HG03066 (cell line): ENCODE measurements at regions not wholly inside any gene's neighbourhood (a gene's known extent, or its start where the extent isn't known, plus 50 kb on each side); places are given as distances from the start of the nearest gene placed in this dataset.

ENCODE experiments used
- ATAC-seq: cut with Tn5 transposase; IDR thresholded peaks from one replicate; pipeline ENCODE4 v1.9.1; 2021; ENCODE audit warnings: low read depth; ENCODE audit not compliant: unreplicated experiment

- ATAC-seq = no peak
These were observed 132.2 kb upstream of the CXCR4 start for GRCh38 chr2:136250131-136250530.

DNA sequence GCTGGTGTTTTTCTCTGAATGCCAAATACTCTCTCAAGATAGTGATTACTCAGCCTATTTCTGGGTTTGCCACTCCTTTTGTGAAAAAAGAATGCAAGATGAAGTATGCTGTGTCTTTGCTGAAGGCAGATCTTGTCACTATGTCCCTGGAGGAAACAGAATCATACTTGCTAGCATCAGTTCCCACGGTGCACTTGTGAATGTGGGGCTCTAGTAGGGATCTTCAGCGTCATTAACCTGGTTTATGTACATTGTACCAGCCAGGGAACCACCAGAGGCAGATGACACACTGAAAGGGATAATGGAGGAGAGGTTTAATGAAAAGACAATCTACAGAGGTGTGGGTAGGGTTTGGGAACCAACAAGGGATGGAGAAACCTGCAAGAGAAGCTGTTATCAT, 131.0 kb upstream of the CXCR4 start:
- no peak for ATAC-seq

DNA sequence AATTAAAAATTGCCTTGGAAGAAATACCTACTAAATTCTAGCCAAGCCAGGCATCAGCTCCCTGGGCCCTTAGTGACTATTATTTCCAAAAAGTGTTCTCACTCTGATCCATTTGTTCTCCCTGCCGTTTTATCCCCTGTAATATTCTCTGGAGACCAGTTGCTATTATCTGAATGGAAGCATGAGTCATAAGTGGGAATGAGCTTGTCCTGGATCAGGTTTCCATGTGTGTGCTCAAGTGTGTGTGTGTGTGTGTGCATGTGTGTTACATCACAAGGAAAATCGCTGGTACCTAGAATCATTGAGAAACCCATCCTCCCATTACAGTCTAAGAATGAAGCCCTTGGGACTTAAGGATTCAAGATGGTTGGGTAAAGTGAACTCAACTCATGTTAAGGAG, 130.3 kb upstream of the CXCR4 start:
- no peak for ATAC-seq

- no peak for ATAC-seq
These were observed 129.4 kb upstream of the CXCR4 start for GRCh38 chr2:136247204-136247950.

GRCh38 chr2:136246086-136246669, 128.2 kb upstream of the CXCR4 start:
- ATAC-seq = peak; percentile 75

DNA sequence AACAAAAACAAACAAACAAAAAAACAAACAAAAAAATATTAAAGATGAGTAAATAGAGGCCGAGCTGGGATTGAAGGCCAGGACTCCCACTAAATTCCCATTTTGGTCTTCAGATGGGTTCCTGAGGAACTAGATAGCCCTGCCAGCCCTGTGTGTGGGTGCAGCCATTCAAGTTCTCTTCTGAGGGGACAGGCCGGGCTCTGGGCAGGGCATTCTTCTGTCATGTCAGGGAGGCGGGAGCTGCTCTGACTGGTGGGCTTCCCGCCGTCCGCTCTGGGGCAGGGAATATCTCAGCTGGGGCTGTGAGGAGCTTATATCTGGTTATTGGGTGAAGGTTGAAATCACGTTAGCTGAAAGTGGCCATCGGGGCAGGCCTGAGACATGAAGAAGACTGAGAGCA, 127.3 kb upstream of the CXCR4 start:
- no peak for ATAC-seq

GRCh38 chr2:136244536-136244885, 126.6 kb upstream of the CXCR4 start:
- ATAC-seq = no peak

DNA sequence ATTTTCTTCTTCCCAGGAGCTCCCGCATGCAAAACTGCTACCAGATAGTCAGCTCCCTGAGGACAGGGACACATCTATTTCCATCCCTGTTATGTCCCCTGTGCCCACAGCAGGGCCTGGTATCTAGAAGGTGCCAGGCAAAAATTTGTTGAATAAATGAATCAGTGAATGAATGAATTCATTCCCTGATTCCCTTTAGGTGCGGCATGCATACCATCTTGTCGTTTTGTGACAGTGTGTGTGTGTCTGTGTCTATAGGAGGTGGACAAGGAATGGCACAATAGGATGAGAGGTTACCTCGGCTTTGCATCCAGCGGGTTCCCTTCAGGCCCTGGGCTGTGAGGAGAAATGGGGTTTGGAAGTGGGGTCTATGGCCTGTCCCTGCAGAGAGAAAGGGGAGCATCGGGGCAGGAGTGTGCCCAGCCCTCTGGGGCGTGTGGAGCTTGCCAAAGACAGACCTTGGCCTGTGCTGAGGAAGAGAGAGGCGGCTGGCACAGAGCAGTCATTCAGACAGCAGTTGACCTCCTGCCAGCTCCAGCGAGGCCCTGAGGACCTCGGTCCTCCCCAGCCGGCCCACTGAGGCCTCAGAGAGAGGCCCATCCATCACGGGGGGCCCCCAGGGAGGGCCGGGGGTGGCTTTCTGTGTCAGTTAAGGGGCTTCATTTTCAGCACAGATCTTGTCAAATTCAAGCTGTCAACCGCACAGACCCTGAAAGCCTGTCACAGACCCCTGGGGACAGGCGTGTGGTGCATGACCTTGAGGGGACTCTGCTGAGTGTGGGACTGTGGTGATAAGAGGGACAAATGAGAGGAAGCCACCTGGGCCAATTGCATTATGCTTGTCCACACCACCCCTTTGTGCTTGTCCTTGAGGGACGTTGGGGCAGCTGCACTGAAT, 125.9 kb upstream of the CXCR4 start:
- no peak for ATAC-seq

DNA sequence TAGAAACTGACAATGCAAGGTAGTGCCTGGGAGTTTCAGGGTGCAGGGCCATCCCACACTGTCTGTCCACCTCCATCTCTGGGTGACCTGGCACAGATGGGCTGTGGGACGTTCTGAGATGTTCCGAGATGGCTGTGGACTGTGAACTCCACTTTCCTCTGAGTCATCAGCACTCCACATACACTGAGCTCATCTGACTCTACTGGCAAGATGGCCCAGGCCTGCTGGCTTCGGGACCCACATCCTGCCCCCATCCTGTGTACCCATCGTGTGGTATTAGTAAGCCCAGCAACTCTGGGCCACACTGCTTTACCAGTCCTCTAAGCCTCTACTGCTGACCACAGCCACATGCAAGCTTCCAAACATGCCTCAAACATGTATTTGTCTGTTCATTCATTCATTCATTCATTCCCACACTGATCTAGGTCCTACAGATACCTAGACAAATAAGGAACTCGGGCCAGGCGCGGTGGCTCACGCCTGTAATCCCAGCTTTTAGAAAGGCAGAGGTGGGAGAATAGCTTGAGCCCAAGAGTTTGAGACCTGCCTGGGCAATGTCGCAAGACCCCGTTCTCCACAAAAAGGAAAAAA, 124.8 kb upstream of the CXCR4 start:
- ATAC-seq = no peak

DNA sequence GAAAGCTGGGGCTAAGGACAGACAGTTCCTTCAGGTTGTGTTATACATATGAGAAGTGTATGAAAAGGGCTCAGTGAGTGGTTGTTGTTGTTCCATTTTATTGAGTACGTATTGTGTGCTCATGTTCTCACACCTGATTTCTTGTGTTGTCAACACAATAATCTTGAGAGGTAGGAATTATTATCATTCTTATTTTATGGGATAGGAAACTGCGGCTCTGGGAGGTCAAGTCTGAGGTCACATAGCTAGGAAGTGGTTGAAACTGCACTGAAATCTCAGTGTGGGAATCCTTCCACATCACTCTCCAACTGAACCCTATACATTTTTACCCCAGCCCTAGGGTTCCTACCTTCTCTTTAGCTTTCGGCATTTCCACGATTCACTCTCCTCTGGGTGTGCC, 124.2 kb upstream of the CXCR4 start:
- no peak for ATAC-seq

GRCh38 chr2:136239079-136239685, 121.2 kb upstream of the CXCR4 start:
- ATAC-seq = no peak

GRCh38 chr2:136238286-136239078, 120.5 kb upstream of the CXCR4 start:
- peak; percentile 87 for ATAC-seq

- no peak for ATAC-seq
These were observed 118.1 kb upstream of the CXCR4 start for GRCh38 chr2:136236019-136236418.

DNA sequence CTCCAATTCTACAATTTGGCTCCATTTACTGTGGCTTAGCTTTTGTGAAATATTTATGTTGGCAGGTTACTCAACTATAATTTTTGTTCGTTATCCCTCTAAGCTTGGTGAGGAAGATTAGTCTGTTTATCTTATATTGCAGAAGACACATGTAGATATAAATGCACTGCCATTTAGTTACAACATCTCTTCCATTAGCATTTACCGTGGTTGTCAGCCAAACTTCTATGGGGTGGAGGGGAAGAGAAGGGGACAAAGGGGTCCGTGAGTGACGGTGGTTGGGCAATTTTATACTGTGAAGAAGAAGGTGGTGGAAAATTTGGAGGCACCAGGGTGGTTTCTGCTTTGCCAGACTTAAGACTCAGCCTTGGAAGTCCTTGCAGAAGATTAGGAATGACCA, 117.6 kb upstream of the CXCR4 start:
- ATAC-seq = no peak

DNA sequence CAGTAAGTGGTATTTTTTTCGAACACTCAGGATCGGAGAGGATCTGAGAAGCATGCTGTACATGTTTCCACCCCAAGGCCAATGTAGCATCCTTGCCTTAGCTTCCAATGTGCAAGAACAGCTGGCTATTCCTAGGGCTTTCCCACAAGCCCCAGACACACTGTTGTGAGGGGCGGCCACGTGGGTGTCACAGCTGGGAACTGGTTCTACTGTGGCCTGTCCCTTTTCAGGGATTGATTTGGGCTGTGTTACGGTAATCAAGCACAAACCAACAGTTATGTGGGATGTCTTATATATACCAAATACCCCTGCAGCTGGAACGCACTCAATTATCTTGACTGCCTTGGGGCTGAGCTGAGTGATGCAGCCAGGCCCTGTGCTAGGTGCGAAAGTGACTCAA, 116.3 kb upstream of the CXCR4 start:
- no peak for ATAC-seq

DNA sequence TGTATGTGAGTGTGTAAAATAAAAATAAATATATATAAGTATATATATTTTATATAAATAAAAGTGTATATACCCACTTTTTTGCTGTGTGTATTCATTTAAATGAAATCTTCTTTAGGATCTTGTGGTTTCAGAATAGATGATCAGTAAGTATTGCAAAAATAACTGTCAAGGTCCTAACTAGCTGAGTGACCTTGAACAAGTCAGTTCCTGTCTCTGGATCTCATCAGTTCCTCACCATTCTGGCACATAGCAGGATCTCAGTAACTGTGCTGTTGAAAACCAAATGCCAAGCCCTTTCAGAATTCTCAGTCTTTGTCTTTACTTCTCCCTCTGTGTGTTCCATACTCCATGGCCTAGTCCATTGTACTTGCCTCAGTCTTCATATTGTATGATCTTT, 115.3 kb upstream of the CXCR4 start:
- no peak for ATAC-seq

DNA sequence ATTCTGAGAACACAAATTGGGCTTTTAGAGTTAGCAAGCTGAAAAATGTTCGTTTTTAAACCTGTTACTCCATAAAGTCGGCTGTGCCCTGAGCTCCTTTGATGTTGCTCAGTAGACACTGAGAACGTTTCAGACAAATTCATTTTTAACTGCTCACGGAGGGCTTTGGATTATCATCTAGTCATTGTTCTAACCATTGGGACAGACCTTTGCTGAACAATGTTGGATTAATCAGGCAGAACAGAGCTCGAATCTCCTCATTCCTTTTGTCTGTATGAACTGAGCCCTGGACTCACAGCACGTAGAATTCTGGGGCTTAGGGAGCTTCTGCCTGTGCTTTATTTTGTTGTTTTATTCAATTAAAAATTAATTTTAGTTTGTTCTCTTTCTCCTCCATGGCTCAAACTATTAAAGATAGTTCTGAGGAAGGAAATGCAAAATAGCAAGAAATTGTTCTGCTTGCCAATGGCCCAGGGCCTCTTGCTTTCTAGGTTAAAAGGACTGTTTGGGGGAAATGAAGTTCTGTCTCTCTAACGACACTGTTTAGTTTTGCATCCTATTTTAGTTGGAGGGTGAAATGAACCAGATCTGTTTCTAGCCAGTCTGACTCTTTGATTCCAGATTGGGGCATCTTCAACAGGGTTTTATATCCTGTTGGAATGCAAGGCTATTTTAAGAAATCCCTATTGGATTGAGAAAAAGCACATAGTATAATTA, 114.7 kb upstream of the CXCR4 start:
- no peak for ATAC-seq

- ATAC-seq = no peak
These were observed 112.5 kb upstream of the CXCR4 start for GRCh38 chr2:136230464-136230863.

DNA sequence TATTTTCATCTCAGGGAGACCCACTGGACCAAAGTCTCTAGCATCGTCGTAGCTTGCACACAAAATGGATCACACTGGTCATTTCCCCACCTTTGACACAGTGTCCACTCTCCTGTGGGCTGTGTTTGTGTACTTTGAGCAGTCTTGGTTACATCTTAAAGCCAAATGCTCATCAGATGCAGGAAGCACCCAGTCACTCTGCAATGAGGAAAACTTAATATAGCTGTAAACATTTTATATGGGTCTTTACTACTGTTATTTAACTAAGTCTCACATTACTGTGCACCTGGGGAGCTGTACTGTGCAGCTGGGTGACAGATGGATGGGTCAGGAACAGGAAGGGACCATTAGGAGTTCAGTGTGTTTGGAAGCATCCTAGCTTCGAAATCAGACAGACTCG, 109.0 kb upstream of the CXCR4 start:
- ATAC-seq = no peak
